Stimulated activated CD4-positive, alpha-beta T cell treated with anti-CD3 and anti-CD28 coated beads, TNF-alpha, amount 100 ng/mL, for 24 hours (primary cell): ENCODE measurements at regions not wholly inside any gene's neighbourhood (a gene's known extent, or its start where the extent isn't known, plus 50 kb on each side); places are given as distances from the start of the nearest gene placed in this dataset.
"Not testable (repeated sequence)": the region's sequence is repeated elsewhere in the genome, so short reads cannot be mapped to it uniquely, and the experiment has no call there.

Source experiments
- DNase-seq, 3 experiments: peaks; one replicate each; pipeline ENCODE4 v3.0.0-alpha.2; 2020; ENCODE audit warnings: low read depth in 3 of 3

GRCh38 chr10:90028312-90028711 is 326.9 kb downstream of the KIF20B start:
- no peak for DNase-seq

GRCh38 chr10:90031776-90032175 is 330.4 kb downstream of the KIF20B start:
- no peak for DNase-seq

DNA sequence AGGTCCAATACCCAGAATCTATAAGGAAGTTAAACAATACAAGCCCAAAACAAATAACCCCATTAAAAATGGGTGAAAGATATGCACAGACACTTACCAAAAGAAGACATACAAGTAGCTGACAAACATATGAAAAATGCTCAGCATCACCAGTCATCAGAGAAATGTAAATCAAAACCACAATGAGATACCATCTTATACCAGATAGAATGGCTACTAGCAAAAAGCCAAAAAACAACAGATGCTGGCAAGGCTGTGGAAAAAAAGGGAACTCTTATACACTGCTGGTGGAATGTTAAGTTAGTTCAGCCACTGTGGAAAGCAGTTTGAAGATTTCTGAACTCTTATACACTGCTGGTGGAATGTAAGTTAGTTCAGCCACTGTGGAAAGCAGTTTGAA is 331.1 kb downstream of the KIF20B start:
- no peak for DNase-seq

- not testable (repeated sequence) for DNase-seq
These were observed 333.5 kb downstream of the KIF20B start for GRCh38 chr10:90034862-90035261.

DNA sequence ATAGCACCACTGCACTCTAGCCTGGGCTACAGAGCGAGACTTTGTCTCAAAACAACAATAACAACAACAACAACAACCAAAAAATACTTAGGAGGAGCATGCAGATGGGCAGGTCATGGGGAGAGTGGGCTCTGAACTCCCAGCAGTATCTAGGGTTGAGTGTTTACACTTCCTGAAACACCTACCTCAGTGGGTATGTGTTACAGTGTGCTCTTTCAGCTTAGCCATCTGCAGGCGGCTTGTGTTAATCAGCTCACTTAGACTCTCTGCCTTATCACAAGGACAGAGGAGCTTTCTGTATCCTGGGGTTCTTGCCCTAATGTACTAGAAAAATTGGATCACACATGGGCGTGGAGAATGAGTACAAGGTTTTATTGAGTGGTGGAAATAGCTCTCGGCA is 340.2 kb downstream of the KIF20B start:
- DNase-seq = no peak

- DNase-seq = no peak
These were observed 340.7 kb downstream of the KIF20B start for GRCh38 chr10:90042075-90042474.

- DNase-seq = no peak
These were observed 345.9 kb downstream of the KIF20B start for GRCh38 chr10:90047243-90047729.

GRCh38 chr10:90051053-90051452 is 349.7 kb downstream of the KIF20B start:
- DNase-seq = no peak

- DNase-seq = no peak
These were observed 350.1 kb downstream of the KIF20B start for GRCh38 chr10:90051474-90051873.

GRCh38 chr10:90062786-90063185 is 361.4 kb downstream of the KIF20B start:
- DNase-seq = no peak

DNA sequence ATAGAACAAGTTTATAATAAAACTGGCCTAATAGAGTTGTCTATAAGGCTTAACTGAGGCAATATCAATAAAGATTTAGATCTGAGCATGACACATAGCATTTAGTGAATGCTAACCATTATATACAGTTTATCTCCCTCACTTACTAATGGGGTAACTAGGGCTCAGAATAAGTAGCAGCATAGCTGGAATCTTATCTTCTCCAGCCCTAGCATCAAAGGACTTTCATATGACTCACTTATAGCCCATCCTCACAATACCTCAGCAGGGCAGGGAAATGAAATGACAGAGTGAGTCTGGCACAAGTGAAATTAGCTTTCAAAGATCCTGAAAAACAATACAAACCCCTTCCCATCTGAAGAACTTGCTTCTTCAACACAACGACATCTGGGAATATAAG is 362.9 kb downstream of the KIF20B start:
- no peak for DNase-seq

- no peak for DNase-seq
These were observed 365.0 kb downstream of the KIF20B start for GRCh38 chr10:90066435-90066834.

DNA sequence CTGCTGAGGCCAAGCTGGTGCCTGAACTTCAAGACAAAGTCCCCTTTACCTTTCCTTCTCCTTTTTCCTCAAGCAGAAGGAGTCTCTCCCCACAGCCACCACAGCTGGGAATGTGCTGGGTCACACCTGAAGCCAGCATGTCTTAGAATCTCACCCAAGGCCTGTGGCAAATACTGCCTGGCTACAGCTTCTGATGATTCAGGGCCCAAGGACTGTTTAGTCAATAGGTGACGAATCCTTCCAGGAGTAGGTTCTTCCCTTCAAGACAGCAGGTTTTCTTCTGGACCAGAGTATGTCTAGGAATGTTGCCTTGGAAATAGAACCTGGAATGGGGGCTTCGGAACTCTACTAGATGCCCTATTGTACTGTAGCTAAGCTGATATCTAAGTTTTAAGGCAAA is 374.6 kb downstream of the KIF20B start:
- no peak for DNase-seq

DNA sequence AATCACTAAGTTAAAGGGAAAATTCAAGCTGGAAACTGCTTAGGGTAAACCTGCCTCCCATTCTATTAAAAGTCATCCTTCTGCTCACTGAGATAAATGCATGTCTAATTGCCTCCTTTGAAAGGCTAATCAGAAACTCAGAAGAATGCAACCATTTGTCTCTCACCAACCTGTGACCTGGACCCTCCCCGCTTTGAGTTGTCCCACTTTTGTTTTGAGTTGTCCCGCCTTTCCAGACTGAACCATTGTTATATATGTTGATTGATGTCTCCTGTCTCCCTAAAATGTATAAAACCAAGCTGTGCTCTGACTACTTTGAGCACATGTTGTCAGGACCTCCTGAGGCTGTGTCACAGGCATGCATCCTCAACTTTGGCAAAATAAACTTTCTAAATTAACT is 378.4 kb downstream of the KIF20B start:
- no peak for DNase-seq

DNA sequence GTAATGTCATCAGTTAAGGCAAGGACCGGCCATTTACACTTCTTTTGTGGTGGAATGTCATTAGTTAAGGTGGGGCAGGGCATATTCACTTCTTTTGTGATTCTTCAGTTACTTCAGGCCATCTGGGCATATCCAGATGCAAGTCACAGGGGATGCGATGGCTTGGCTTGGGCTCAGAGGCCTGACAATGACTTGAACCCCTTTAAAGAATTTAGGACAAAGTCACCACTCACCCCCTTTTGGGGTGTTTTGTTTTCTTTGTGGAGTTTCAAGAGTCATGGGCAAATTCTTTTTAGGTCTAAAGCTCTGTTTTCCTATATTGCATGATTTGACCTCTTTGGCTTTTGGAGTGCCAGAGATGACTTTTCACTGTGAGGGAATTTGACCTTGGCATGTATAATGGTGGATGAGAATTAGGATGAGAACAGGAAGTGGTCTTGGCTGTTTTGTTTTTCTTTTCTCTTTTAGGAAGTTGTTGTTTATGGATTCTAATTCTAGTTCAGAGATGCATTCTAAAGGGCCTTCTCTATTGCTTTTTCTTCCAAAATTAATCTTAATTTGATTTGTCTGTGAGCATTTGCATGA is 385.3 kb downstream of the KIF20B start:
- DNase-seq = not testable (repeated sequence)

DNA sequence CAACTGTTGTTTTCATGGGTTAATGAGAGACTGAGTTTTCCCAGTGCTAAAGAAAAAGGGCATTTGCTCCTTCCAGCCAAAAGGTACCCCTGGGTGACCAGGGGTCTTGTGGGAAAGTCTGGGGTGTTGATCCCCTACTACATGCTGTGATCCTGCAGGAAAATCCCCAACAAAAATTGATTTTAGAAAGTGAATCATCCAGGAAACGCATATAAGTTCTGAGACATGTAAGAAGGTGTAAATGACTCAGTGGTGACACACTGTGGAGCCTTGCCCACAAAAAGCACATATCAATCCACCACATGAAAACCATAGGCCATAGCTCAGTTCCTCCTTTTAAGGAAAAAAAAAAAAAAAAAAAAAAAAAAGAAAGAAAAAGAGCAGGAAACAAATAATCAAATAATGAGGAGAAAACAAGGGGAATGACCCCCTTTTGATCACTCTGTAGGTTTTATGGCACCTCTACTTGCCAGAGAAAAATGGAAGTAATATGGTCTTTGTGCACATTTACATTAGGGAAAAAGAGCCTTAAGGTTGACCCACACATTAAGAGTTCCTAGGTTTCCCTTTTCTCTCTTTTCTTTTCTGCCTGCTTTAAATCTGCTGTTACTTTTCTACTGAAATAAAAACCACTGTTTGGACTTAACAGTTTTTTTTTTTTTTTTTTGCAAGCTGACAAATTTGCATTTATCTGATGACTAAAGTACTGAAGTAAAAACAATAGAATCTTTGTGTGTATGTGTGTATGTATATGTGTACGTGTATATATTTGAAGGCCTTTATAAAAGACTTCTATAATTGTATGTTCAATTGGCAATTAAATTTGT is 386.0 kb downstream of the KIF20B start:
- peak in 1 of 3 experiments; percentile 4 for DNase-seq

- DNase-seq = no peak
These were observed 386.6 kb downstream of the KIF20B start for GRCh38 chr10:90088024-90088317.

GRCh38 chr10:90089719-90090118 is 388.3 kb downstream of the KIF20B start:
- no peak for DNase-seq

- no peak for DNase-seq
These were observed 394.8 kb downstream of the KIF20B start for GRCh38 chr10:90096196-90096595.

DNA sequence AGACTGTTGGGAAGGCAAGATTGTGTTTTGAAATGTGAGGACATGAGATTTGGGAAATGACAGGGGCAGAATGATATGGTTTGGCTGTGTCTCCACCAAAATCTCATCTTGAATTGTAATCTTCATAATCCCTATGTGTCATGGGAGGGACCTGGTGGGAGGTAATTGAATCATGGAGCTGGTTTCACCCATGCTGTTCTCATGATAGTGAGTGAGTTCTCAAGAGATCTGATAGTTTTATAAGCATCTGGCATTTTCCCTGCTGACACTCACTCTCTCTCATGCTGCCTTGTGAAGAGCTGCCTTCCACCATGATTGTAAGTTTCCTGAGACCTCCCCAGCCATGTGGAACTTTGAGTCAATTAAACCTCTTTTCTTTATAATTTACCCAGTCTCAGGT is 406.2 kb downstream of the KIF20B start:
- not testable (repeated sequence) for DNase-seq

GRCh38 chr10:90111671-90112070 is 410.3 kb downstream of the KIF20B start:
- DNase-seq = no peak

DNA sequence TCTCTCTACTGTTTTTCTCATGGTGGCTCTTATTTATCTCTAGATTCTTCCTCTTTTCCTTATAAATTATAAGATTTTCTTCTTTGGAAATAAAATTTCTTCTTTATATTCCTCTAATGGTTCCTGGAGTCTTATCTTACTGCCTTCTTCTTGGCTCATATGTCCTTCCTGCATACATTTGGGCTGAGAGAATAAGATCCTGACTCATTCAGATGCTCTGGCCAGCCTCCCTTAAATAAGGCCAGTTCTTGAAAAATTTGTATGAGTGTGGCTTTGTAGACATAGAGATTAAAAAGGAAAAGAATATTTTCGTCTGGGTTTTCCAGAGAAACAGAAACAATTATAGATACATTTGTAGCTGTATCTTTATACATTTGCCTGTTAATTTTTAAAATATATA is 411.3 kb downstream of the KIF20B start:
- no peak for DNase-seq

- DNase-seq = not testable (repeated sequence)
These were observed 417.2 kb downstream of the KIF20B start for GRCh38 chr10:90118567-90118966.
